ENCODE measurements at regions not wholly inside any gene's neighbourhood (a gene's known extent, or its start where the extent isn't known, plus 50 kb on each side); places are given as distances from the start of the nearest gene placed in this dataset.
"Not testable (repeated sequence)": the region's sequence is repeated elsewhere in the genome, so short reads cannot be mapped to it uniquely, and the experiment has no call there.

DNA sequence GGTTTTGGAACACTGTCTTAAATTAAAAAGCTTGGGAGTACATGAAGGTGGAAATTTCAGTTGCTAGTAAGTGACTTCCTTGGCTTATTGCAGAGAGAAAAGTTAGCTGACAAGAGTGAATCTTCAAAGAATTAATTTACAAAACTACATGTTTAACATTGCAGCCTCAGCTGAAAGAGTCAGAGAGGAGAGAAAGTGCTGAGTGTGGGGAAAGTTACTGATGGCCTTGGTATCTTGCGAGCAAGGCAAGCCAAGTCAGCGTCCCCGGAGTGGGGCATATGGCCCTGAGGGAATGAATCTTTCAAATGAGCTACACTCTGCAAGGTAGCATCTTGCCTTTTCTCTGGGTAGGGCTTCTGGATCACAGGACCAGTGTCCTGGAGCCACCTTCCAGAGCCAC lies 131.3 kb downstream of the LPIN1 start:
- Histone ChIP-seq H3K36me3 (ENCODE audit: insufficient read depth, insufficient read length, low read length) (no peaks in the 10 kb centered on the region), H3K27me3 (ENCODE audit: insufficient read depth, insufficient read length) (no peaks in the 10 kb centered on the region), H3K4me3 (ENCODE audit: insufficient read length, low read depth) (no peak overlapping the region), H3K4me1 (ENCODE audit: insufficient read depth, insufficient read length) (no peaks in the 10 kb centered on the region), H3K9me3 (ENCODE audit: insufficient read depth, low read length) (no peaks in the 10 kb centered on the region), H3K9ac (ENCODE audit: insufficient read length, low read depth) (no peak overlapping the region)
- DNase-seq (ENCODE audit: low read depth, low spot score): no peak
- TF ChIP-seq SUZ12 (IDR thresholded peaks at IDR 0.05; ENCODE audit: extremely low read depth, insufficient read depth, insufficient read length): no peak
- no peak for TF ChIP-seq ZNF274 (IDR thresholded peaks at IDR 0.05; ENCODE audit: low read depth, low read length)
- TF ChIP-seq YY1 (IDR thresholded peaks at IDR 0.05; ENCODE audit: insufficient read depth, insufficient read length): no peak

GRCh38 chr2:11885253-11885652 lies 138.8 kb downstream of the LPIN1 start:
- H3K4me3 ChIP-seq (ENCODE audit: insufficient read length, low read depth); H3K4me1 ChIP-seq (ENCODE audit: insufficient read depth, insufficient read length); H3K9ac ChIP-seq (ENCODE audit: insufficient read length, low read depth); H3K36me3 ChIP-seq (ENCODE audit: insufficient read depth, insufficient read length, low read length); DNase-seq (ENCODE audit: low read depth, low spot score); H3K27me3 ChIP-seq (ENCODE audit: insufficient read depth, insufficient read length): not testable (repeated sequence)
- peaks cover 15% of the 10 kb centered on the region for H3K9me3 ChIP-seq (ENCODE audit: insufficient read depth, low read length)

GRCh38 chr2:11886899-11887298 lies 140.5 kb downstream of the LPIN1 start:
- H3K4me3 ChIP-seq (ENCODE audit: insufficient read length, low read depth); H3K36me3 ChIP-seq (ENCODE audit: insufficient read depth, insufficient read length, low read length); H3K4me1 ChIP-seq (ENCODE audit: insufficient read depth, insufficient read length); H3K27me3 ChIP-seq (ENCODE audit: insufficient read depth, insufficient read length); H3K9ac ChIP-seq (ENCODE audit: insufficient read length, low read depth); DNase-seq (ENCODE audit: low read depth, low spot score): not testable (repeated sequence)
- H3K9me3 ChIP-seq (ENCODE audit: insufficient read depth, low read length): peaks cover 15% of the 10 kb centered on the region

- no peak overlapping the region for H3K9ac ChIP-seq (ENCODE audit: insufficient read length, low read depth)
- H3K27me3 ChIP-seq (ENCODE audit: insufficient read depth, insufficient read length): no peaks in the 10 kb centered on the region
- no peaks in the 10 kb centered on the region for H3K36me3 ChIP-seq (ENCODE audit: insufficient read depth, insufficient read length, low read length)
- no peak overlapping the region for H3K4me3 ChIP-seq (ENCODE audit: insufficient read length, low read depth)
- peaks cover 15% of the 10 kb centered on the region for H3K9me3 ChIP-seq (ENCODE audit: insufficient read depth, low read length)
- DNase-seq (ENCODE audit: low read depth, low spot score): no peak
- no peak for TF ChIP-seq YY1 (IDR thresholded peaks at IDR 0.05; ENCODE audit: insufficient read depth, insufficient read length)
- H3K4me1 ChIP-seq (ENCODE audit: insufficient read depth, insufficient read length): no peaks in the 10 kb centered on the region
Observed at GRCh38 chr2:11889101-11889850, 142.8 kb downstream of the LPIN1 start.

- no peaks in the 10 kb centered on the region for H3K4me1 ChIP-seq (ENCODE audit: insufficient read depth, insufficient read length)
- H3K4me3 ChIP-seq (ENCODE audit: insufficient read length, low read depth): no peak overlapping the region
- no peak overlapping the region for H3K9ac ChIP-seq (ENCODE audit: insufficient read length, low read depth)
- H3K36me3 ChIP-seq (ENCODE audit: insufficient read depth, insufficient read length, low read length): no peaks in the 10 kb centered on the region
- DNase-seq (ENCODE audit: low read depth, low spot score): no peak
- H3K27me3 ChIP-seq (ENCODE audit: insufficient read depth, insufficient read length): no peaks in the 10 kb centered on the region
- TF ChIP-seq SUZ12 (IDR thresholded peaks at IDR 0.05; ENCODE audit: extremely low read depth, insufficient read depth, insufficient read length): no peak
- no peak for TF ChIP-seq ZNF274 (IDR thresholded peaks at IDR 0.05; ENCODE audit: low read depth, low read length)
- TF ChIP-seq YY1 (IDR thresholded peaks at IDR 0.05; ENCODE audit: insufficient read depth, insufficient read length): no peak
- peaks cover 16% of the 10 kb centered on the region for H3K9me3 ChIP-seq (ENCODE audit: insufficient read depth, low read length)
Observed at GRCh38 chr2:11889854-11890253, 143.4 kb downstream of the LPIN1 start.

GRCh38 chr2:11891028-11891427 lies 144.6 kb downstream of the LPIN1 start:
- Histone ChIP-seq H3K27me3 (ENCODE audit: insufficient read depth, insufficient read length) (no peaks in the 10 kb centered on the region), H3K4me3 (ENCODE audit: insufficient read length, low read depth) (no peak overlapping the region), H3K9me3 (ENCODE audit: insufficient read depth, low read length) (peaks cover 18% of the 10 kb centered on the region), H3K4me1 (ENCODE audit: insufficient read depth, insufficient read length) (no peaks in the 10 kb centered on the region), H3K9ac (ENCODE audit: insufficient read length, low read depth) (no peak overlapping the region), H3K36me3 (ENCODE audit: insufficient read depth, insufficient read length, low read length) (no peaks in the 10 kb centered on the region)
- no peak for DNase-seq (ENCODE audit: low read depth, low spot score)
- TF ChIP-seq ZNF274 (IDR thresholded peaks at IDR 0.05; ENCODE audit: low read depth, low read length): no peak
- TF ChIP-seq YY1 (IDR thresholded peaks at IDR 0.05; ENCODE audit: insufficient read depth, insufficient read length): no peak
- TF ChIP-seq SUZ12 (IDR thresholded peaks at IDR 0.05; ENCODE audit: extremely low read depth, insufficient read depth, insufficient read length): no peak

GRCh38 chr2:11891671-11892440 lies 145.4 kb downstream of the LPIN1 start:
- no peaks in the 10 kb centered on the region for H3K36me3 ChIP-seq (ENCODE audit: insufficient read depth, insufficient read length, low read length)
- TF ChIP-seq SUZ12 (IDR thresholded peaks at IDR 0.05; ENCODE audit: extremely low read depth, insufficient read depth, insufficient read length): no peak
- TF ChIP-seq ZNF274 (IDR thresholded peaks at IDR 0.05; ENCODE audit: low read depth, low read length): no peak
- TF ChIP-seq YY1 (IDR thresholded peaks at IDR 0.05; ENCODE audit: insufficient read depth, insufficient read length): no peak
- H3K27me3 ChIP-seq (ENCODE audit: insufficient read depth, insufficient read length): no peaks in the 10 kb centered on the region
- H3K4me1 ChIP-seq (ENCODE audit: insufficient read depth, insufficient read length): no peaks in the 10 kb centered on the region
- peaks cover 18% of the 10 kb centered on the region for H3K9me3 ChIP-seq (ENCODE audit: insufficient read depth, low read length)
- H3K9ac ChIP-seq (ENCODE audit: insufficient read length, low read depth): no peak overlapping the region
- H3K4me3 ChIP-seq (ENCODE audit: insufficient read length, low read depth): no peak overlapping the region
- DNase-seq (ENCODE audit: low read depth, low spot score): no peak
